ENCODE measurements at regions not wholly inside any gene's neighbourhood (a gene's known extent, or its start where the extent isn't known, plus 50 kb on each side); places are given as distances from the start of the nearest gene placed in this dataset.

GRCh38 chr7:21367537-21367936 is 60.3 kb upstream of the SP4 start:
- no peak for TF ChIP-seq CTCF (IDR thresholded peaks at IDR 0.05; ENCODE audit: low read length)
- no peak for TF ChIP-seq EZH2phosphoT487 (IDR thresholded peaks at IDR 0.05; ENCODE audit: low read length)
- TF ChIP-seq EZH2 (optimal IDR thresholded peaks at IDR 0.05; ENCODE audit: low read depth, low read length) = no peak

All from MM.1S (cell line).